Retinal pigment epithelial cell (primary cell): ENCODE measurements at regions not wholly inside any gene's neighbourhood (a gene's known extent, or its start where the extent isn't known, plus 50 kb on each side); places are given as distances from the start of the nearest gene placed in this dataset.
"Not testable (repeated sequence)": the region's sequence is repeated elsewhere in the genome, so short reads cannot be mapped to it uniquely, and the experiment has no call there.

Experiments used
- DNase-seq: peaks from one replicate; pipeline ENCODE4 v3.0.0-alpha.2; 2010; ENCODE audit warnings: low read depth
- H3K4me3 ChIP-seq: 2 replicates; pipeline ENCODE4 v1.5.1; 2011; ENCODE audit warnings: mild to moderate bottlenecking, low read length, control low read depth, moderate library complexity
- CTCF ChIP-seq: conservative IDR thresholded peaks from 2 replicates; pipeline ENCODE4 v1.5.1; 2011; ENCODE audit warnings: low read depth, low read length, control low read depth, inconsistent platforms

GRCh38 chr10:2036209-2036608 is 298.9 kb upstream of the ADARB2 start:
- DNase-seq: no peak
- TF ChIP-seq CTCF: no peak
- no peak overlapping the region for H3K4me3 ChIP-seq

- DNase-seq: no peak
Measured at GRCh38 chr10:2030046-2030445, 292.7 kb upstream of the ADARB2 start.

GRCh38 chr10:2026936-2027335 is 289.6 kb upstream of the ADARB2 start:
- H3K4me3 ChIP-seq: no peak overlapping the region
- TF ChIP-seq CTCF: no peak
- DNase-seq: no peak

More at GRCh38 chr10:2030046-2030445, 292.7 kb upstream of the ADARB2 start:
- no peak overlapping the region for H3K4me3 ChIP-seq
- no peak for TF ChIP-seq CTCF

GRCh38 chr10:2024750-2025149 is 287.4 kb upstream of the ADARB2 start:
- not testable (repeated sequence) for H3K4me3 ChIP-seq, DNase-seq

GRCh38 chr10:2023687-2024086 is 286.4 kb upstream of the ADARB2 start:
- no peak for DNase-seq
- TF ChIP-seq CTCF: no peak
- H3K4me3 ChIP-seq: no peak overlapping the region

- DNase-seq: no peak
- TF ChIP-seq CTCF: no peak
- H3K4me3 ChIP-seq: no peak overlapping the region
Measured at GRCh38 chr10:2022401-2022800, 285.1 kb upstream of the ADARB2 start.

- no peak overlapping the region for H3K4me3 ChIP-seq
- no peak for TF ChIP-seq CTCF
- no peak for DNase-seq
Measured at GRCh38 chr10:2020836-2021235, 283.5 kb upstream of the ADARB2 start.

- TF ChIP-seq CTCF: no peak
- DNase-seq: no peak
- H3K4me3 ChIP-seq: no peak overlapping the region
Measured at GRCh38 chr10:2019803-2020202, 282.5 kb upstream of the ADARB2 start.
